Activated CD4-positive, alpha-beta T cell treated with anti-CD3 and anti-CD28 coated beads for 36 hours (primary cell): ENCODE measurements at regions not wholly inside any gene's neighbourhood (a gene's known extent, or its start where the extent isn't known, plus 50 kb on each side); places are given as distances from the start of the nearest gene placed in this dataset.
A peak's percentile ranks its signal among the peaks of the same experiment; 100 is the strongest.

ENCODE experiments used
- ATAC-seq: fragments of 200-7000 bp; cut with Tn5 transposase; one replicate; pipeline ENCODE4 v1.10.0; 2021; ENCODE audit warnings: mild to moderate bottlenecking, moderate library complexity
- CTCF ChIA-PET: fragments of 350-600 bp; sonication (Branson Sonifier 250); formaldehyde crosslinking; loops from one replicate; lab custom pipeline; 2021; ENCODE audit warnings: antibody characterized with exemption; lab: Charles Lee
- POLR2A ChIA-PET: fragments of 350-600 bp; sonication (Branson Sonifier 250); formaldehyde crosslinking; loops from one replicate; lab custom pipeline; 2021; ENCODE audit warnings: antibody characterized with exemption, inconsistent platforms; lab: Charles Lee
- DNase-seq: peaks from one replicate; pipeline ENCODE4 v3.0.0-alpha.2; 2020
- H3K27ac Mint-ChIP-seq: one replicate; pipeline ENCODE4 v1.8.0; 2021; ENCODE audit warnings: mixed read lengths
- H3K27me3 Mint-ChIP-seq: one replicate; pipeline ENCODE4 v1.8.0; 2021; ENCODE audit warnings: mixed read lengths
- H3K36me3 Mint-ChIP-seq: one replicate; pipeline ENCODE4 v1.8.0; 2021; ENCODE audit warnings: low read depth, mixed read lengths
- H3K4me1 Mint-ChIP-seq: one replicate; pipeline ENCODE4 v1.8.0; 2021; ENCODE audit warnings: mixed read lengths
- H3K4me3 Mint-ChIP-seq: one replicate; pipeline ENCODE4 v1.8.0; 2021; ENCODE audit warnings: mild to moderate bottlenecking, moderate library complexity, mixed read lengths
- H3K9me3 Mint-ChIP-seq: one replicate; pipeline ENCODE4 v1.8.0; 2021; ENCODE audit warnings: low read depth, mixed read lengths
- intact Hi-C, 2 experiments: fragments of 100-400 bp; cut with DNase I in 1 of 2; cut with micrococcal nuclease in 1 of 2; formaldehyde crosslinking; loops; one replicate each; pipeline versions ENCODE4 v1.14.2 to v1.15.1; 2022 to 2024; cut with DNase I, micrococcal nuclease

GRCh38 chr3:59316688-59317275 lies 267.0 kb upstream of the CFAP20DC start:
- Mint-ChIP-seq H3K27me3 (no peaks in the 10 kb centered on the region), H3K4me3 (no peak overlapping the region), H3K36me3 (no peaks in the 10 kb centered on the region), H3K27ac (no peak overlapping the region), H3K9me3 (no peaks in the 10 kb centered on the region), H3K4me1 (peaks cover 5% of the 10 kb centered on the region)
- ATAC-seq (no peak), DNase-seq (no peak)
- ChIA-PET POLR2A (no interaction called here), CTCF (interaction anchor here (0.7 to 1.4 kb wide), 3 partner anchors 11 to 209 kb away, joined by 3 read pairs; no protein-coding TSS in a partner anchor)
- intact Hi-C loops, result loop anchor here in 1 of 2 experiments (10.0 kb wide), 3 partner anchors 108 to 538 kb away; no protein-coding TSS in a partner anchor

- ChIA-PET CTCF (interaction anchor here (0.5 to 2.5 kb wide), 21 partner anchors 10 to 1497 kb away, joined by 3 to 10 read pairs (median 3); no protein-coding TSS in a partner anchor), POLR2A (interaction anchor here (0.5 kb wide), 1 partner anchor 97 kb away, joined by 4 read pairs; no protein-coding TSS in a partner anchor)
- H3K4me1 Mint-ChIP-seq, result peaks cover 17% of the 10 kb centered on the region
- no peak overlapping the region for H3K27ac Mint-ChIP-seq
- no peaks in the 10 kb centered on the region for H3K36me3 Mint-ChIP-seq
- intact Hi-C loops, result loop anchor here (1.0 to 10.0 kb wide), 10 partner anchors 74 to 544 kb away; no protein-coding TSS in a partner anchor
- H3K4me3 Mint-ChIP-seq, result no peak overlapping the region
- ATAC-seq, result peak; percentile 86
- DNase-seq, result peak; percentile 74
- H3K9me3 Mint-ChIP-seq, result no peaks in the 10 kb centered on the region
- H3K27me3 Mint-ChIP-seq, result no peaks in the 10 kb centered on the region
Measured at GRCh38 chr3:59313365-59313764, 263.5 kb upstream of the CFAP20DC start.

DNA sequence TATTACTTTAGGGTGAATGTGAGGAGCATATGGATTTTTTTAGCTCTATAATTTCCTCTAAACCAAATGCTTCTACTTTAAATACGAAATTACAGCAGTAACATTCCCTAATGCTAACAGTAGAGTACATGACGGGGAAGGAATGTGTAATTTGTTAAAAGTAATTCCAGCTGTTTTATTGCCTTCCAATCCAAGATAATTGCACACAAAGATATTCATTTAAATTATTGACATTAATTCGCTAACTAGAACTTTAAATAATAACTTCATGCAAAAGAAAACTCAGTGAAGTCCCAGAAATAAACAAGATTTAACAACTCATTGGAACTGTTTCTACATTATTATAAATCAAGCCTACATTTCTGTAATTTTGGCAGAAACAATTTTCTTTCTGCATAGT lies 261.4 kb upstream of the CFAP20DC start:
- no peak for DNase-seq
- H3K9me3 Mint-ChIP-seq, result no peaks in the 10 kb centered on the region

GRCh38 chr3:59310736-59311135 lies 260.9 kb upstream of the CFAP20DC start:
- CTCF ChIA-PET, result interaction anchor here (0.6 to 1.0 kb wide), 4 partner anchors 9 to 1373 kb away, joined by 3 to 5 read pairs (median 4); no protein-coding TSS in a partner anchor
- H3K27ac Mint-ChIP-seq, result no peak overlapping the region
- no peaks in the 10 kb centered on the region for H3K36me3 Mint-ChIP-seq

More for the DNA sequence above, 261.4 kb upstream of the CFAP20DC start:
- Mint-ChIP-seq H3K4me1 (peaks cover 17% of the 10 kb centered on the region), H3K27me3 (no peaks in the 10 kb centered on the region), H3K27ac (no peak overlapping the region), H3K4me3 (no peak overlapping the region), H3K36me3 (no peaks in the 10 kb centered on the region)
- no peak for ATAC-seq
- ChIA-PET POLR2A (no interaction called here), CTCF (interaction anchor here (0.6 to 1.0 kb wide), 4 partner anchors 9 to 1374 kb away, joined by 3 to 5 read pairs (median 4); no protein-coding TSS in a partner anchor)
- intact Hi-C loops, result loop anchor here (5.0 to 10.0 kb wide), 6 partner anchors 76 to 544 kb away; no protein-coding TSS in a partner anchor

GRCh38 chr3:59308684-59309083 lies 258.9 kb upstream of the CFAP20DC start:
- ChIA-PET POLR2A (interaction anchor here (0.7 kb wide), 1 partner anchor 47 kb away, joined by 3 read pairs; no protein-coding TSS in a partner anchor), CTCF (interaction anchor here (1.2 kb wide), 1 partner anchor 45 kb away, joined by 3 read pairs; no protein-coding TSS in a partner anchor)
- no peak for ATAC-seq
- no peaks in the 10 kb centered on the region for H3K36me3 Mint-ChIP-seq
- no peak overlapping the region for H3K27ac Mint-ChIP-seq
- H3K4me1 Mint-ChIP-seq, result peaks cover 12% of the 10 kb centered on the region
- intact Hi-C loops, result loop anchor here in 1 of 2 experiments (5.0 kb wide), 1 partner anchor 96 kb away; no protein-coding TSS in a partner anchor
- H3K9me3 Mint-ChIP-seq, result no peaks in the 10 kb centered on the region
- no peaks in the 10 kb centered on the region for H3K27me3 Mint-ChIP-seq
- no peak for DNase-seq
- no peak overlapping the region for H3K4me3 Mint-ChIP-seq

More at GRCh38 chr3:59310736-59311135, 260.9 kb upstream of the CFAP20DC start:
- POLR2A ChIA-PET, result no interaction called here
- Mint-ChIP-seq H3K4me3 (no peak overlapping the region), H3K9me3 (no peaks in the 10 kb centered on the region), H3K4me1 (peaks cover 16% of the 10 kb centered on the region), H3K27me3 (no peaks in the 10 kb centered on the region)
- DNase-seq (no peak), ATAC-seq (no peak)
- intact Hi-C loops, result loop anchor here (5.0 to 10.0 kb wide), 6 partner anchors 77 to 544 kb away; no protein-coding TSS in a partner anchor

DNA sequence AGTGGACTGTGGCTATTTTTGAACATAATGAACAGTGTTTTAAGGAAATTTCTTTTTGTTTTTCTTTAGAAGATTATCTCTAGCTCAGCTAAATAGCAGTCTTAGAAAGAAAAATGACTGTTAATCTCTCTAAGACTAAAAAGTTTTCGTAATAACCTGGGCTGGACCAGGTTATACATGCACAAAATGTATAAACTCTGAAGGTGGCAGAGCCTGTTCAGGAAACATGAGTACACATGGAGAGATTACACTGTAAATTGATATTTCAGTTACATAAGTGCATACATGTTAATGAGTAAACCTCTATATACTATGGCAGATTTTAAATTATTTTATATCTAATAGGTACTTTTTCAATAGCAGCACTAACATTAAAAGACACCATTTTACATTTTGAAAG lies 258.2 kb upstream of the CFAP20DC start:
- CTCF ChIA-PET, result no interaction called here
- Mint-ChIP-seq H3K9me3 (no peaks in the 10 kb centered on the region), H3K36me3 (no peaks in the 10 kb centered on the region), H3K27me3 (no peaks in the 10 kb centered on the region), H3K4me1 (peaks cover 12% of the 10 kb centered on the region), H3K4me3 (no peak overlapping the region), H3K27ac (no peak overlapping the region)
- POLR2A ChIA-PET, result no interaction called here
- intact Hi-C loops, result loop anchor here in 1 of 2 experiments (5.0 kb wide), 1 partner anchor 96 kb away; no protein-coding TSS in a partner anchor
- DNase-seq (no peak), ATAC-seq (no peak)

DNA sequence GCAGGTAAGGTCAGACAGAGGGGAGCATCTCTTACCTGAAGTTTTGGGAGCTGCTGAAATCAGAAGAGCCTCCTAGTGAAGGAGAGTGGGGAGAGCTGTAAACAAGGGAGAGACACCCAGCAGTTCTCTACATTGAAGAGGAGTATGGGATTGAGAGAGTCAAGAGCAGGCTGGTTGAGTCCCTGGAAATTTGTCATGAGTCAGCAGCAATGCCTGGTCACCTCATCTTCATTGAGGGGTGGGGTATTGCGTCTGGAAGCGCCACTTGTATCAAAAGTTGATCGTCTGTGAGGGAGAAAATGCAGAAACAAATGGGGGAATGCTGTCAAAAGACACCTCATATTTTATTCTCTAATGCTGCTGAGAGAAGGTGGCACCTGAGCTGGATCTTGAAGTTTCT lies 256.6 kb upstream of the CFAP20DC start:
- CTCF ChIA-PET, result interaction anchor here (0.9 to 1.0 kb wide), 2 partner anchors 10 to 62 kb away, joined by 3 to 5 read pairs; no protein-coding TSS in a partner anchor
- POLR2A ChIA-PET, result no interaction called here
- no peak overlapping the region for H3K4me3 Mint-ChIP-seq
- no peaks in the 10 kb centered on the region for H3K27me3 Mint-ChIP-seq
- no peak for DNase-seq
- intact Hi-C loops, result loop anchor here in 1 of 2 experiments (5.0 kb wide), 1 partner anchor 94 kb away; no protein-coding TSS in a partner anchor
- no peak for ATAC-seq
- peaks cover 11% of the 10 kb centered on the region for H3K4me1 Mint-ChIP-seq
- no peaks in the 10 kb centered on the region for H3K36me3 Mint-ChIP-seq
- no peak overlapping the region for H3K27ac Mint-ChIP-seq
- no peaks in the 10 kb centered on the region for H3K9me3 Mint-ChIP-seq

DNA sequence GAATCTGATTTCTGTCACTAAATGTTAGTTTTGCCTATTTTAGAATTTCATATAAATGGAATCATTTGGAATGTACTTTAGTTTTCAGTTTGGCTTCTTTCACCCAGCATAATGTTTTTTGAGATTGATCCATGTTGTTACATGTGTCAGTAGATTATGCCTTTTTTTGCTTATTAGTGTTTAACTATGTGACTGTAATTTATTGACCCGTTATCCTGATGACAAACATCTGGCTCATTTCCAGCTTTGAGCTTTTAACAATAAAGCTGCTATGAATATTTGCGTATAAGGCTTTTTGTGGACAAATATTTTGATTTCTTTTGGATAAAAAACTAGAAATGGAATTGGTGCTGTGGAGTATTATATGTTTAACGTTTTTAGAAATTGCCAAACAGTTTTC lies 254.5 kb upstream of the CFAP20DC start:
- no peaks in the 10 kb centered on the region for H3K27me3 Mint-ChIP-seq
- intact Hi-C loops, result no loop called here
- no peak overlapping the region for H3K4me3 Mint-ChIP-seq
- H3K9me3 Mint-ChIP-seq, result peaks cover 2% of the 10 kb centered on the region
- no peaks in the 10 kb centered on the region for H3K36me3 Mint-ChIP-seq
- no peak overlapping the region for H3K27ac Mint-ChIP-seq
- ATAC-seq (no peak), DNase-seq (no peak)
- ChIA-PET POLR2A (no interaction called here), CTCF (interaction anchor here (1.2 to 2.8 kb wide), 2 partner anchors 9 to 34 kb away, joined by 3 to 10 read pairs; no protein-coding TSS in a partner anchor)
- H3K4me1 Mint-ChIP-seq, result no peaks in the 10 kb centered on the region

DNA sequence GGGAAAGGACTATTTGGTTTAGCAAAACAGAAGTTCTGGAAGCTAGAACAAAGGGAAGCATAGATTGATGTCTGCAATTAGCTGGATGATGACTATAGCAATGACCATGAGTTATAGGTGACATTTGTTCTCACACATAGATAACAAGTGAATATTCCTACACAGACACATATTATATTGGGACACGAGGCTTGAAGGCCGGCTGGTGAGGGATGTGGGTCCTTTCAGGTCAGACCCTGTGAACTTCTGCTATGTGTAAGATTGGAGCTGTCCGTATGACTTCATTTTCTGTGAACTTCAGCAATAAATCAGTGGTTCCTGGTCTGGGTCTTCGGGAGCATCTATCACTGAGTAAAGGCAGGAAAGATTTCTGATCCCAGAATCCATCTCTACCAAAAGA lies 253.6 kb upstream of the CFAP20DC start:
- DNase-seq, result no peak
- H3K27me3 Mint-ChIP-seq, result no peaks in the 10 kb centered on the region
- ATAC-seq, result no peak
- no peaks in the 10 kb centered on the region for H3K4me1 Mint-ChIP-seq
- CTCF ChIA-PET, result interaction anchor here (0.7 to 2.8 kb wide), 3 partner anchors 10 to 50 kb away, joined by 3 to 10 read pairs (median 4); no protein-coding TSS in a partner anchor
- POLR2A ChIA-PET, result no interaction called here
- no peaks in the 10 kb centered on the region for H3K36me3 Mint-ChIP-seq
- peaks cover 2% of the 10 kb centered on the region for H3K9me3 Mint-ChIP-seq
- H3K27ac Mint-ChIP-seq, result no peak overlapping the region
- no peak overlapping the region for H3K4me3 Mint-ChIP-seq
- intact Hi-C loops, result no loop called here

DNA sequence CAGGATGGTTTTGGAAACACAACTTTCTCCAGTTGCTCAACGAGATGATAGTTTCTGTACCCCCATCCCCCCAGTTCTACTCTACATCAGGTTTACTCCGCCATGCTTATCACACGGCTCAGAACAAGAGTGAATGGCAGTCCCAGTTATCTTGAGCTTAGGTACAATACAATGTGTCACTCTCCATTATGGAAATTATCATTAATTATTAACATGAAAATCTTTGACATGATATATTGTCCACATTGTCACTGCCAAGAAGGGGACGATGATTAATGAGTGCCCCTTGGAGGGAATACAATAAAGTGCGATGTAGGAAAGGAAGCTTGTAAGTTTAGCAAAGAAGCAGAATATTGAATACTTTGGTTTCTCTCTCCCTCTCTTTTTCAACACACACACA lies 252.6 kb upstream of the CFAP20DC start:
- ChIA-PET POLR2A (no interaction called here), CTCF (interaction anchor here (1.6 to 2.8 kb wide), 2 partner anchors 8 to 11 kb away, joined by 4 to 10 read pairs; no protein-coding TSS in a partner anchor)
- DNase-seq (no peak), ATAC-seq (no peak)
- intact Hi-C loops, result no loop called here
- Mint-ChIP-seq H3K4me1 (no peaks in the 10 kb centered on the region), H3K9me3 (peaks cover 2% of the 10 kb centered on the region), H3K27ac (no peak overlapping the region), H3K36me3 (no peaks in the 10 kb centered on the region), H3K27me3 (no peaks in the 10 kb centered on the region), H3K4me3 (no peak overlapping the region)

DNA sequence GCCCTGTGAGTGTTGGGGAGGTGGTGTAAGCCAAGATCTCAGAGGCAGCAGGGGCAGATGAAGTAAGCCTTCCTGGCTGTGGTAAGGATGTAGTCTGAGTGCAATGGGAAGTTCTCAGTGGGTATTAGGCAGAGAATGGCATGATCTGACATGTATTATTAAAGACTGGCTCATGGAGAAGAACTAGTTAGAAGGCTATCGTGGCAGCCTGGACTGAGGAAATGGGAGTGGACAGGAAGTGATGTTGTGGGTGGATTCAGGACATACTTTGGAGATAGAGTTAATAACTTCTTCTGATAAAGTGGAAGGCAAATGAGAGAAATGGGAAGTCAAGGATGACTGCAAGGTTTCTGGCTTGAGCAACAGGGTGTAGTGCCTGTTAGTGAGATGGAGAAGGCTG lies 250.9 kb upstream of the CFAP20DC start:
- Mint-ChIP-seq H3K4me3 (no peak overlapping the region), H3K4me1 (no peaks in the 10 kb centered on the region), H3K9me3 (peaks cover 8% of the 10 kb centered on the region), H3K27me3 (no peaks in the 10 kb centered on the region), H3K27ac (no peak overlapping the region), H3K36me3 (peaks cover 2% of the 10 kb centered on the region)
- no peak for DNase-seq
- intact Hi-C loops, result no loop called here
- POLR2A ChIA-PET, result no interaction called here
- CTCF ChIA-PET, result no interaction called here
- ATAC-seq, result no peak
